Endodermal cell (in vitro differentiated cells): ENCODE measurements at regions not wholly inside any gene's neighbourhood (a gene's known extent, or its start where the extent isn't known, plus 50 kb on each side); places are given as distances from the start of the nearest gene placed in this dataset.

Source experiments
- DNase-seq: peaks from one replicate; pipeline ENCODE4 v3.0.0-alpha.2; 2017
- H3K27ac ChIP-seq: 2 replicates; pipeline ENCODE4 v1.5.1; 2013; ENCODE audit warnings: mild to moderate bottlenecking, low read depth, low read length, moderate library complexity
- H3K27me3 ChIP-seq: 2 replicates; pipeline ENCODE4 v1.6.1; 2013; ENCODE audit warnings: mild to moderate bottlenecking, low read length, moderate library complexity; ENCODE audit not compliant: insufficient read depth, control insufficient read depth, poor library complexity, severe bottlenecking
- H3K36me3 ChIP-seq: 2 replicates; pipeline ENCODE4 v1.7.0; 2013; ENCODE audit warnings: mild to moderate bottlenecking, low read length, moderate library complexity; ENCODE audit not compliant: control insufficient read depth, insufficient read depth
- H3K4me1 ChIP-seq: one replicate; pipeline ENCODE4 v1.7.0; 2013; ENCODE audit warnings: low read length; ENCODE audit not compliant: control insufficient read depth, insufficient read depth
- H3K4me3 ChIP-seq: 2 replicates; pipeline ENCODE4 v1.5.1; 2013; ENCODE audit warnings: mild to moderate bottlenecking, low read length, moderate library complexity
- H3K9ac ChIP-seq: 2 replicates; pipeline ENCODE4 v1.6.1; 2013; ENCODE audit warnings: mild to moderate bottlenecking, low read length, moderate library complexity; ENCODE audit not compliant: poor library complexity, severe bottlenecking; ENCODE audit errors: extremely low read depth
- H3K9me3 ChIP-seq: 2 replicates; pipeline ENCODE4 v1.6.1; 2013; ENCODE audit warnings: mild to moderate bottlenecking, low read length, moderate library complexity; ENCODE audit not compliant: control insufficient read depth
- H3K27ac Mint-ChIP-seq: 2 replicates; pipeline ENCODE4 v1.8.0; 2020; ENCODE audit warnings: mixed read lengths
- H3K27me3 Mint-ChIP-seq: 2 replicates; pipeline ENCODE4 v1.8.0; 2021; ENCODE audit warnings: mild to moderate bottlenecking, mixed read lengths; ENCODE audit not compliant: insufficient read depth
- H3K36me3 Mint-ChIP-seq: 2 replicates; pipeline ENCODE4 v1.8.0; 2020; ENCODE audit warnings: low read depth, mixed read lengths
- H3K4me1 Mint-ChIP-seq: 2 replicates; pipeline ENCODE4 v1.8.0; 2020; ENCODE audit warnings: mixed read lengths
- H3K4me3 Mint-ChIP-seq: 2 replicates; pipeline ENCODE4 v1.8.0; 2020; ENCODE audit warnings: mild to moderate bottlenecking, moderate library complexity, mixed read lengths
- H3K9me3 Mint-ChIP-seq: 2 replicates; pipeline ENCODE4 v1.8.0; 2020; ENCODE audit warnings: mild to moderate bottlenecking, mixed read lengths
- CTCF ChIP-seq: fragments of 200-600 bp; sonication (generic); conservative IDR thresholded peaks from 2 replicates; pipeline ENCODE4 v1.5.0; 2021; ENCODE audit warnings: antibody characterized with exemption, mild to moderate bottlenecking
- WGBS, 2 experiments: methylation state at CpG; one replicate each; pipeline versions ENCODE4 v1.1.5 to v1.1.7; 2013; ENCODE audit warnings: missing lambda C conversion rate in 2 of 2, mixed read lengths in 1 of 2; ENCODE audit not compliant: insufficient coverage in 1 of 2, insufficient read length in 1 of 2; 5-methylcytosine and 5-hydroxymethylcytosine counted together

DNA sequence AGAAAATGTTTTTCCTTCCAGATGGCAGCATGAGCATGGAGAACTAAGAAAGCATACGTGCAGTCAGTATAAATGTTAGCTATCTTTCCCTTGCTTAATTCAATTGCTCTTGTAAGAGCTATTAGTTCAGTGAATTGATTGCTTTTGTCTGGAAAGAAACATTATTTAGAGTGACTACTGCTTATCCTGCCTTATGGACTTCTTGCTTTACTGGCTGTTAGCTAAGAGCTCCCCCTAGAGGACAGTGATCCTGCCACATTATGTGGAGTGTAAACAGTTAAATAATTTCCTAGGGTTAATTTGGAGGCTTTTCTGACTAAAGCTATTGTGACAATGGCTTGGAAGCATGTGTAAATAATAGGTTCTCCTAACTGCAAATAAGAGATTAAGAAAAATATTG is 1402.4 kb downstream of the FAM133A start:
- 73% methylated on average over 1 of the region's 1 CpG; no CpG with 5 or more reads in 1 of the 2 experiments for WGBS, 2 experiments
- H3K27me3 Mint-ChIP-seq = no peaks in the 10 kb centered on the region

GRCh38 chrX:95101851-95102390 is 1427.9 kb downstream of the FAM133A start:
- Mint-ChIP-seq H3K36me3 (peaks cover 3% of the 10 kb centered on the region), H3K9me3 (peaks cover 11% of the 10 kb centered on the region), H3K27ac (no peak overlapping the region), H3K4me1 (no peaks in the 10 kb centered on the region), H3K4me3 (no peak overlapping the region), H3K27me3 (no peaks in the 10 kb centered on the region)
- no peak for TF ChIP-seq CTCF
- H3K4me3 ChIP-seq = no peak overlapping the region
- H3K27me3 ChIP-seq = no peaks in the 10 kb centered on the region
- no peaks in the 10 kb centered on the region for H3K4me1 ChIP-seq
- no peak overlapping the region for H3K27ac ChIP-seq
- H3K36me3 ChIP-seq = no peaks in the 10 kb centered on the region
- H3K9ac ChIP-seq = no peak overlapping the region
- no peak for DNase-seq
- 87% methylated on average over 4 of the region's 4 CpGs; no CpG with 5 or more reads in 1 of the 2 experiments for WGBS, 2 experiments
- H3K9me3 ChIP-seq = no peaks in the 10 kb centered on the region

More for the DNA sequence above, 1402.4 kb downstream of the FAM133A start:
- DNase-seq = peak; percentile 75
- Mint-ChIP-seq H3K4me3 (no peak overlapping the region), H3K36me3 (peaks cover 2% of the 10 kb centered on the region), H3K4me1 (peaks cover 24% of the 10 kb centered on the region), H3K27ac (no peak overlapping the region), H3K9me3 (peaks cover 8% of the 10 kb centered on the region)
- Histone ChIP-seq H3K36me3 (no peaks in the 10 kb centered on the region), H3K4me3 (no peak overlapping the region), H3K9me3 (no peaks in the 10 kb centered on the region), H3K4me1 (no peaks in the 10 kb centered on the region), H3K9ac (no peak overlapping the region), H3K27me3 (no peaks in the 10 kb centered on the region), H3K27ac (no peak overlapping the region)
- TF ChIP-seq CTCF = peak; percentile 94

GRCh38 chrX:95117556-95117955 is 1443.5 kb downstream of the FAM133A start:
- Mint-ChIP-seq H3K27ac (no peak overlapping the region), H3K4me3 (no peak overlapping the region), H3K4me1 (no peaks in the 10 kb centered on the region), H3K27me3 (no peaks in the 10 kb centered on the region), H3K9me3 (peaks cover 18% of the 10 kb centered on the region), H3K36me3 (peaks cover 9% of the 10 kb centered on the region)
- Histone ChIP-seq H3K27me3 (no peaks in the 10 kb centered on the region), H3K4me1 (no peaks in the 10 kb centered on the region), H3K9me3 (no peaks in the 10 kb centered on the region), H3K9ac (no peak overlapping the region), H3K27ac (no peak overlapping the region), H3K36me3 (no peaks in the 10 kb centered on the region), H3K4me3 (no peak overlapping the region)
- TF ChIP-seq CTCF = no peak
- DNase-seq = no peak
